ENCODE measurements at regions not wholly inside any gene's neighbourhood (a gene's known extent, or its start where the extent isn't known, plus 50 kb on each side); places are given as distances from the start of the nearest gene placed in this dataset.
"Not testable (repeated sequence)": the region's sequence is repeated elsewhere in the genome, so short reads cannot be mapped to it uniquely, and the experiment has no call there.

- CTCF ChIA-PET: no interaction called here
- TF ChIP-seq CTCF (IDR thresholded peaks at IDR 0.05; ENCODE audit: insufficient read depth, low read length, missing control alignments): no peak
- no peak overlapping the region for H3K4me3 ChIP-seq (ENCODE audit: low read depth, low read length)
- no peak for DNase-seq (ENCODE audit: low read depth, low spot score)
- POLR2A ChIA-PET: no interaction called here
Measured at GRCh38 chr5:57937501-57938173, 455.0 kb upstream of the ACTBL2 start.

- no peak for DNase-seq (ENCODE audit: low read depth, low spot score)
- ChIA-PET POLR2A (no interaction called here), CTCF (interaction anchor here (0.9 kb wide), 1 partner anchor 13 kb away, joined by 3 read pairs; no protein-coding TSS in a partner anchor)
- TF ChIP-seq CTCF (IDR thresholded peaks at IDR 0.05; ENCODE audit: insufficient read depth, low read length, missing control alignments): no peak
- no peak overlapping the region for H3K4me3 ChIP-seq (ENCODE audit: low read depth, low read length)
Measured at GRCh38 chr5:57937025-57937424, 454.4 kb upstream of the ACTBL2 start.

- CTCF ChIA-PET: interaction anchor here (1.0 kb wide), 1 partner anchor 528 kb away, joined by 3 read pairs; no protein-coding TSS in a partner anchor
- no peak overlapping the region for H3K4me3 ChIP-seq (ENCODE audit: low read depth, low read length)
- no peak for TF ChIP-seq CTCF (IDR thresholded peaks at IDR 0.05; ENCODE audit: insufficient read depth, low read length, missing control alignments)
- DNase-seq (ENCODE audit: low read depth, low spot score): no peak
- POLR2A ChIA-PET: no interaction called here
Measured at GRCh38 chr5:57932761-57933160, 450.1 kb upstream of the ACTBL2 start.

- no peak overlapping the region for H3K4me3 ChIP-seq (ENCODE audit: low read depth, low read length)
- POLR2A ChIA-PET: no interaction called here
- no peak for TF ChIP-seq CTCF (IDR thresholded peaks at IDR 0.05; ENCODE audit: insufficient read depth, low read length, missing control alignments)
- CTCF ChIA-PET: no interaction called here
- no peak for DNase-seq (ENCODE audit: low read depth, low spot score)
Measured at GRCh38 chr5:57931807-57932206, 449.2 kb upstream of the ACTBL2 start.

- no peak for DNase-seq (ENCODE audit: low read depth, low spot score)
- CTCF ChIA-PET: no interaction called here
- no peak overlapping the region for H3K4me3 ChIP-seq (ENCODE audit: low read depth, low read length)
- TF ChIP-seq CTCF (IDR thresholded peaks at IDR 0.05; ENCODE audit: insufficient read depth, low read length, missing control alignments): no peak
- POLR2A ChIA-PET: no interaction called here
Measured at GRCh38 chr5:57931352-57931751, 448.7 kb upstream of the ACTBL2 start.

GRCh38 chr5:57929271-57929670 lies 446.7 kb upstream of the ACTBL2 start:
- ChIA-PET POLR2A (no interaction called here), CTCF (no interaction called here)

GRCh38 chr5:57923094-57923493 lies 440.5 kb upstream of the ACTBL2 start:
- DNase-seq (ENCODE audit: low read depth, low spot score); H3K4me3 ChIP-seq (ENCODE audit: low read depth, low read length); CTCF ChIA-PET; POLR2A ChIA-PET: not testable (repeated sequence)

More at GRCh38 chr5:57929271-57929670, 446.7 kb upstream of the ACTBL2 start:
- no peak overlapping the region for H3K4me3 ChIP-seq (ENCODE audit: low read depth, low read length)
- no peak for TF ChIP-seq CTCF (IDR thresholded peaks at IDR 0.05; ENCODE audit: insufficient read depth, low read length, missing control alignments)
- DNase-seq (ENCODE audit: low read depth, low spot score): no peak

Measured in AG04449 (cell line).